Keratinocyte (primary cell): ENCODE measurements at regions not wholly inside any gene's neighbourhood (a gene's known extent, or its start where the extent isn't known, plus 50 kb on each side); places are given as distances from the start of the nearest gene placed in this dataset.
"Not testable (repeated sequence)": the region's sequence is repeated elsewhere in the genome, so short reads cannot be mapped to it uniquely, and the experiment has no call there.

Experiments used
- DNase-seq: peaks from one replicate; pipeline ENCODE4 v3.0.0-alpha.2; 2011; ENCODE audit warnings: low read depth, missing footprints, low spot score
- FAIRE-seq: peaks from 2 replicates; lab custom pipeline; 2011; peaks lifted over from hg19 to GRCh38; lab: Jason Lieb, UNC
- H2AFZ ChIP-seq: 2 replicates; pipeline ENCODE4 v1.6.0; 2012; ENCODE audit warnings: low read length, control low read depth, inconsistent platforms; ENCODE audit not compliant: control insufficient read depth
- H3K27ac ChIP-seq: 2 replicates; pipeline ENCODE4 v1.5.1; 2011; ENCODE audit warnings: low read length; ENCODE audit not compliant: control insufficient read depth, insufficient read depth
- H3K27me3 ChIP-seq: 3 replicates; pipeline ENCODE4 v1.6.0; 2011; ENCODE audit warnings: low read length; ENCODE audit not compliant: control insufficient read depth, insufficient read depth; ENCODE audit errors: extremely low read depth
- H3K36me3 ChIP-seq, 2 experiments: 2 replicates in 1 of 2; 3 replicates in 1 of 2; pipeline ENCODE4 v1.5.1; 2011; ENCODE audit warnings: low read length in 2 of 2, mild to moderate bottlenecking in 1 of 2; ENCODE audit not compliant: control insufficient read depth in 2 of 2, insufficient read depth in 2 of 2; ENCODE audit errors: extremely low read depth in 1 of 2
- H3K4me1 ChIP-seq: 3 replicates; pipeline ENCODE4 v1.5.1; 2011; ENCODE audit warnings: low read length; ENCODE audit not compliant: control insufficient read depth, insufficient read depth; ENCODE audit errors: extremely low read depth
- H3K4me2 ChIP-seq: 3 replicates; pipeline ENCODE4 v1.6.0; 2011; ENCODE audit warnings: low read depth, low read length; ENCODE audit not compliant: control insufficient read depth, insufficient read depth; ENCODE audit errors: extremely low read depth
- H3K4me3 ChIP-seq, 3 experiments: fragments of 200-600 bp in 1 of 3; sonication (generic) in 1 of 3; 2 replicates in 2 of 3; 3 replicates in 1 of 3; pipeline ENCODE4 v1.5.1; 2011 to 2016; ENCODE audit warnings: low read length in 3 of 3, mild to moderate bottlenecking in 3 of 3, control low read depth in 2 of 3, inconsistent platforms in 1 of 3, low read depth in 1 of 3, mixed read lengths in 1 of 3, mixed run types in 1 of 3, moderate library complexity in 1 of 3; ENCODE audit not compliant: control insufficient read depth in 2 of 3, insufficient read depth in 2 of 3; ENCODE audit errors: extremely low read depth in 1 of 3
- H3K79me2 ChIP-seq: 2 replicates; pipeline ENCODE4 v1.6.0; 2012; ENCODE audit warnings: low read length; ENCODE audit not compliant: control insufficient read depth, insufficient read depth
- H3K9ac ChIP-seq: 3 replicates; pipeline ENCODE4 v1.6.0; 2011; ENCODE audit warnings: low read length; ENCODE audit not compliant: control insufficient read depth, insufficient read depth; ENCODE audit errors: extremely low read depth
- H3K9me1 ChIP-seq: 3 replicates; pipeline ENCODE4 v1.6.0; 2011; ENCODE audit warnings: low read length; ENCODE audit not compliant: control insufficient read depth, insufficient read depth; ENCODE audit errors: extremely low read depth
- H3K9me3 ChIP-seq: 2 replicates; pipeline ENCODE4 v1.5.1; 2012; ENCODE audit warnings: low read depth, low read length; ENCODE audit not compliant: control insufficient read depth
- H4K20me1 ChIP-seq: 3 replicates; pipeline ENCODE4 v1.6.0; 2011; ENCODE audit warnings: low read length; ENCODE audit not compliant: control insufficient read depth, insufficient read depth; ENCODE audit errors: extremely low read depth
- EZH2 ChIP-seq: IDR thresholded peaks from one replicate; pipeline ENCODE4 v1.6.1; 2012; ENCODE audit warnings: inconsistent platforms, mild to moderate bottlenecking, low read length, moderate library complexity
- dilution Hi-C: fragments of 300-500 bp; cut with MboI; formaldehyde crosslinking; loops from one replicate; pipeline ENCODE4 v1.7.0; 2020; ENCODE audit warnings: low sequenced_read_pairs; ENCODE audit not compliant: extremely low pct_ligation_motif_present
- TF ChIP-seq, protein P1 (sequence below), 3 experiments: IDR thresholded peaks in 1 of 3; conservative IDR thresholded peaks in 1 of 3; optimal IDR thresholded peaks in 1 of 3; 2 replicates in 2 of 3; 3 replicates in 1 of 3; pipeline versions ENCODE3 to v1.5.1; 2011; ENCODE audit warnings: low read length in 3 of 3, mild to moderate bottlenecking in 3 of 3, moderate library complexity in 2 of 3, control low read depth in 1 of 3, inconsistent platforms in 1 of 3; ENCODE audit not compliant: insufficient read depth in 2 of 3; ENCODE audit errors: extremely low read depth in 1 of 3

DNA sequence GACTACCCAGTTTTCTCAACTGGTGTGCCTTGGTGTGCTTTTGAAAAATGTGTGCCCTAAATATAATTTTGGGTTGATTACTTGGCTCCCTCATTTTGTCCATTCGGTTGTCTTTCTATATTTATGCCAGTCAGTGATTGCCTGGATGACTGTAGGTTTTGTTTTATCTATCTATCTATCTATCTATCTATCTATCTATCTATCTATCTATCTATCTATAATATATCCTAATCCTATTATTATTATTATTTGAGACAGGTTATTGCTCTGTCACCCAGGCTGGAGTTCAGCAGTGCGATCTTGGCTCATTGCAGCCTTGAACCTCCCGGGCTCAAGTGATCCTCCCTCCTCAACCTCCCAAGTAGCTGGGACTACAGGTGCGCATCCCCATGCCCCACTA is 111.4 kb upstream of the GRK3 start:
- TF ChIP-seq EZH2 = no peak
- TF ChIP-seq, protein P1, sequence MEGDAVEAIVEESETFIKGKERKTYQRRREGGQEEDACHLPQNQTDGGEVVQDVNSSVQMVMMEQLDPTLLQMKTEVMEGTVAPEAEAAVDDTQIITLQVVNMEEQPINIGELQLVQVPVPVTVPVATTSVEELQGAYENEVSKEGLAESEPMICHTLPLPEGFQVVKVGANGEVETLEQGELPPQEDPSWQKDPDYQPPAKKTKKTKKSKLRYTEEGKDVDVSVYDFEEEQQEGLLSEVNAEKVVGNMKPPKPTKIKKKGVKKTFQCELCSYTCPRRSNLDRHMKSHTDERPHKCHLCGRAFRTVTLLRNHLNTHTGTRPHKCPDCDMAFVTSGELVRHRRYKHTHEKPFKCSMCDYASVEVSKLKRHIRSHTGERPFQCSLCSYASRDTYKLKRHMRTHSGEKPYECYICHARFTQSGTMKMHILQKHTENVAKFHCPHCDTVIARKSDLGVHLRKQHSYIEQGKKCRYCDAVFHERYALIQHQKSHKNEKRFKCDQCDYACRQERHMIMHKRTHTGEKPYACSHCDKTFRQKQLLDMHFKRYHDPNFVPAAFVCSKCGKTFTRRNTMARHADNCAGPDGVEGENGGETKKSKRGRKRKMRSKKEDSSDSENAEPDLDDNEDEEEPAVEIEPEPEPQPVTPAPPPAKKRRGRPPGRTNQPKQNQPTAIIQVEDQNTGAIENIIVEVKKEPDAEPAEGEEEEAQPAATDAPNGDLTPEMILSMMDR (optimal IDR thresholded peaks at IDR 0.05 in 1 of 3, IDR thresholded peaks at IDR 0.05 in 1 of 3, conservative IDR thresholded peaks at IDR 0.05 in 1 of 3; ENCODE audit: extremely low read depth in 1 of 3, insufficient read depth in 2 of 3, low read length in 3 of 3) = no peak
- Histone ChIP-seq H3K4me2 (no peak overlapping the region), H3K9me1 (no peaks in the 10 kb centered on the region), H3K4me1 (peaks cover 14% of the 10 kb centered on the region), H3K27me3 (no peaks in the 10 kb centered on the region), H3K4me3 (no peak overlapping the region), H3K9me3 (no peaks in the 10 kb centered on the region), H3K9ac (no peak overlapping the region), H3K36me3 (peaks cover 5 to 7% of the 10 kb centered on the region in 2 experiments), H3K79me2 (peaks cover 76% of the 10 kb centered on the region), H2AFZ (no peak overlapping the region), H4K20me1 (peaks cover 11% of the 10 kb centered on the region), H3K27ac (no peak overlapping the region)
- DNase-seq (no peak), FAIRE-seq (no peak)
- dilution Hi-C loops = no loop called here

DNA sequence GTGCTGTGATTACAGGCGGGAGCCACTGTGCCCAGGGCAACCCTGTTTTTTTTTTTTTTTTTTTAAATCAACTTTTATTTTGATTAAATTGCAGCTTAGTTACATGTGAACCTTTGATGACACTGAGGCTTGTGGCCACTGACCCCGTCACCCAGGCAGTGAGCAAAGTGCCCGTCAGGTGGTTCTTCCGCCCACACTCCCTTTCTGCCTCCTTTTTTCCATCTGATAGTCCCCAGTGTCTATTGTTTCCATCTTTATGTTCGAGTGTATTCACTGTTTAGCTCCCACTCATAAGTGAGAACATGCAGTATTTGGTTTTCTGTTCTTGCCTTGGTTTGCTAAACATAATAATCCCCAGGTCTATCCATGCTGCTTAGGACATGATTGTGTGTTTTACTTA is 110.9 kb upstream of the GRK3 start:
- TF ChIP-seq EZH2 = no peak
- TF ChIP-seq, protein P1 (optimal IDR thresholded peaks at IDR 0.05 in 1 of 3, IDR thresholded peaks at IDR 0.05 in 1 of 3, conservative IDR thresholded peaks at IDR 0.05 in 1 of 3; ENCODE audit: extremely low read depth in 1 of 3, insufficient read depth in 2 of 3, low read length in 3 of 3) = no peak
- H3K36me3 ChIP-seq = peaks cover 5 to 7% of the 10 kb centered on the region in 2 experiments
- peaks cover 14% of the 10 kb centered on the region for H3K4me1 ChIP-seq
- no peak overlapping the region for H3K4me2 ChIP-seq
- no peak overlapping the region for H3K9ac ChIP-seq
- H4K20me1 ChIP-seq = peaks cover 11% of the 10 kb centered on the region
- no peaks in the 10 kb centered on the region for H3K9me3 ChIP-seq
- H3K27ac ChIP-seq = no peak overlapping the region
- H3K79me2 ChIP-seq = peaks cover 71% of the 10 kb centered on the region
- H3K4me3 ChIP-seq = no peak overlapping the region
- dilution Hi-C loops = no loop called here
- no peaks in the 10 kb centered on the region for H3K27me3 ChIP-seq
- H3K9me1 ChIP-seq = no peaks in the 10 kb centered on the region
- FAIRE-seq = no peak
- DNase-seq = no peak
- H2AFZ ChIP-seq = no peak overlapping the region

DNA sequence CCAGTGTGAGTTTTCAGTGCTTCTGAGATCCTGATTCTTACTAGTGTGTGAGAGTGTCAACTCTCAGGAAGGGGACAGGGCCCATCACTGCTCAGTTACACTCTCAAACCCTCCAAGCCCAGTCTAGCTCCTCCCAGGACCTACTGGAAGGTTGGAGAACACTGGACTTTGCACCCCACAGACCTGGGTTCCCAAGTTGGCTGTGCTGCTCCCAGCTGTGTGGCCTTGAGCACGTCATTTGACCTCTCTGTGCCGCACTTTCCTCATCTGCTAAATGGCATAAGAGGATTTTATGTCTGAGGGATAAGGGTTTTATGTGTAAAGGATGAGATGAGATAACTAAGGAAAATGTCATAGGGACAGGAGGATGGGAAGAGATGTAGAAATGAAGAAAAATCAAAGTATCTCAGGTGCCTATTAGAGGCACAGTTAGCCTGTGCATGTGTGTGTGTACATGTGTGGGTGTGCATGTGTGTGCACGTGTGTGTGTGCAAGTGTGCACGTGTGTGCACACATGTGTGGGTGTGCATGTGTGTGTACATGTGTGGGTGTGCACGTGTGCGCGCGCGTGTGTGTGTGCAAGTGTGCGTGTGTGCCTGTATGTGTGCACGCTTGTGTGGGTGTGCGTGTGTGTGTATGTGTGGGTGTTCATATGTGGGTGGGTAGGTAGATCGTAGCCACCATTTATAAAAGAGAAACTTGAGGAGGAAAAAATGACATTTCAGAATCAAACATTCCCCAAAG is 108.0 kb upstream of the GRK3 start:
- H3K27ac ChIP-seq, DNase-seq, H3K27me3 ChIP-seq, H3K4me2 ChIP-seq, FAIRE-seq, H4K20me1 ChIP-seq, dilution Hi-C loops, H3K9me3 ChIP-seq, H2AFZ ChIP-seq, H3K4me3 ChIP-seq, H3K4me1 ChIP-seq, H3K9ac ChIP-seq, H3K9me1 ChIP-seq: not testable (repeated sequence)
- Histone ChIP-seq H3K36me3 (peaks cover 8 to 13% of the 10 kb centered on the region in 2 experiments), H3K79me2 (peaks cover 42% of the 10 kb centered on the region)

DNA sequence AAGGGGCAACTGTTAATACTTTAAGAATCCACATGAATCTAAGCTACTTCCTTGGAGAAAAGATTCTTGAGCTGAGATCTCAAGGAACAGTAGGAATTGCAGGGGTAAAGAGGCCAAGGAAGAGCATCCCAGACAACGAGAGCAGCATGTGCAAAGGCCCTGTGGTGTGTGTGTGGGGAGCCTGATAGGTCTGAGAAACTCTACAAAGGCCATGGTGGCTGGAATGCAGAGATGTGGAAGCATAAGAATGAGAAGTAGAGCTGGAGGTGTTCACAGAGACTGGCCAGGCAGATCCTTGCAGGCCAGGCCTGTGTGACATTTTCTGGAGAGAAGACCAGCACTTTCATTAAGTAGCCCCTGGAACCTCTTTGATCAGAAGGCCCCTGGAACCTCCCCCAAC is 105.8 kb upstream of the GRK3 start:
- peaks cover 21% of the 10 kb centered on the region for H3K79me2 ChIP-seq
- H3K27ac ChIP-seq, H3K27me3 ChIP-seq, H3K9me1 ChIP-seq, DNase-seq, H3K4me1 ChIP-seq, dilution Hi-C loops, H3K4me2 ChIP-seq, H4K20me1 ChIP-seq, H3K9me3 ChIP-seq, FAIRE-seq, H3K9ac ChIP-seq, H3K4me3 ChIP-seq, H2AFZ ChIP-seq: not testable (repeated sequence)
- peaks cover 6 to 13% of the 10 kb centered on the region in 2 experiments for H3K36me3 ChIP-seq
